Caco-2 (cell line): ENCODE measurements at regions not wholly inside any gene's neighbourhood (a gene's known extent, or its start where the extent isn't known, plus 50 kb on each side); places are given as distances from the start of the nearest gene placed in this dataset.

Source experiments
- BruUV-seq: library from RNA; stranded (reverse); fragments of 400-500 nt; replicated peaks from 2 replicates; lab custom pipeline; 2021; lab: Mats Ljungman, UMichigan
- CTCF ChIA-PET: fragments of 300-600 bp; sonication (Branson Sonifier 250); formaldehyde crosslinking; loops from one replicate; lab custom pipeline; 2022; ENCODE audit warnings: antibody characterized with exemption; lab: Charles Lee
- POLR2A ChIA-PET: fragments of 300-600 bp; sonication (Branson Sonifier 250); formaldehyde crosslinking; loops from one replicate; lab custom pipeline; 2022; ENCODE audit warnings: antibody characterized with exemption; lab: Charles Lee
- DNase-seq, 2 experiments: peaks; one replicate each; pipeline versions ENCODE4 v3.0.0 to v3.0.0-alpha.2; 2020 to 2022
- H3K27me3 ChIP-seq: replicated peaks from 2 replicates; pipeline ENCODE4 v1.6.0; 2011; ENCODE audit warnings: low read length; ENCODE audit not compliant: control insufficient read depth, insufficient read depth
- H3K36me3 ChIP-seq: 2 replicates; pipeline ENCODE4 v1.5.1; 2011; ENCODE audit warnings: low read length; ENCODE audit not compliant: control insufficient read depth, insufficient read depth
- H3K4me1 ChIP-seq: fragments of 250-450 bp; sonication (Bioruptor Pico); 2 replicates; pipeline ENCODE4 v1.5.1; 2020; ENCODE audit warnings: mild to moderate bottlenecking
- H3K4me3 ChIP-seq: 2 replicates; pipeline ENCODE4 v1.5.1; 2011; ENCODE audit warnings: low read depth, mild to moderate bottlenecking, control low read depth, low read length
- H3K9me3 ChIP-seq: fragments of 250-450 bp; sonication (Bioruptor Pico); 2 replicates; pipeline ENCODE4 v1.5.1; 2020; ENCODE audit warnings: mild to moderate bottlenecking, moderate library complexity
- H3K27ac Mint-ChIP-seq: one replicate; pipeline ENCODE4 v1.8.0; 2022; ENCODE audit warnings: mixed read lengths; ENCODE audit not compliant: unreplicated experiment
- H3K27me3 Mint-ChIP-seq: one replicate; pipeline ENCODE4 v1.8.0; 2022; ENCODE audit warnings: mixed read lengths; ENCODE audit not compliant: insufficient read depth, unreplicated experiment
- H3K36me3 Mint-ChIP-seq: one replicate; pipeline ENCODE4 v1.8.0; 2022; ENCODE audit warnings: mild to moderate bottlenecking, mixed read lengths; ENCODE audit not compliant: insufficient read depth, unreplicated experiment
- H3K4me1 Mint-ChIP-seq: one replicate; pipeline ENCODE4 v1.8.0; 2022; ENCODE audit warnings: low read depth, mixed read lengths; ENCODE audit not compliant: unreplicated experiment
- H3K4me3 Mint-ChIP-seq: one replicate; pipeline ENCODE4 v1.8.0; 2022; ENCODE audit warnings: mild to moderate bottlenecking, moderate library complexity, mixed read lengths; ENCODE audit not compliant: unreplicated experiment
- H3K9me3 Mint-ChIP-seq: one replicate; pipeline ENCODE4 v1.8.0; 2022; ENCODE audit warnings: mixed read lengths; ENCODE audit not compliant: unreplicated experiment
- CTCF ChIP-seq, 2 experiments: fragments of 200-600 bp in 1 of 2; IDR thresholded peaks; 1 replicate in 1 of 2; 2 replicates in 1 of 2; pipeline versions ENCODE4 v1.5.1 to v1.8.0; 2011 to 2022; ENCODE audit warnings: antibody characterized with exemption in 1 of 2, control low read depth in 1 of 2, inconsistent platforms in 1 of 2, low read depth in 1 of 2, low read length in 1 of 2, mild to moderate bottlenecking in 1 of 2, moderate library complexity in 1 of 2; ENCODE audit not compliant: insufficient read depth in 1 of 2, severe bottlenecking in 1 of 2, unreplicated experiment in 1 of 2
- intact Hi-C: fragments of 100-400 bp; cut with micrococcal nuclease; formaldehyde crosslinking; loops from one replicate; pipeline ENCODE4 v1.10.0; 2022; ENCODE audit not compliant: unreplicated experiment

GRCh38 chr15:69834761-69835160, 263.0 kb downstream of the TLE3 start:
- ChIA-PET POLR2A (no interaction called here), CTCF (no interaction called here)
- Mint-ChIP-seq H3K9me3 (no peaks in the 10 kb centered on the region), H3K27ac (no peak overlapping the region), H3K36me3 (no peaks in the 10 kb centered on the region), H3K27me3 (peaks cover 1% of the 10 kb centered on the region), H3K4me1 (no peaks in the 10 kb centered on the region), H3K4me3 (no peak overlapping the region)
- no peaks in the 10 kb centered on the region; the same call in 1 of the 2 replicates for H3K27me3 ChIP-seq
- intact Hi-C loops, result no loop called here
- no peak for TF ChIP-seq CTCF (IDR thresholded peaks at IDR 0.05; ENCODE audit: insufficient read depth in 1 of 2, low read depth in 1 of 2, low read length in 1 of 2, severe bottlenecking in 1 of 2, unreplicated experiment in 1 of 2)
- H3K4me1 ChIP-seq, result no peaks in the 10 kb centered on the region
- no peak for DNase-seq
- H3K4me3 ChIP-seq, result no peak overlapping the region
- BruUV-seq, result no TSS peak
- H3K9me3 ChIP-seq, result no peaks in the 10 kb centered on the region
- no peaks in the 10 kb centered on the region for H3K36me3 ChIP-seq

- no peak for DNase-seq
- Histone ChIP-seq H3K36me3 (no peaks in the 10 kb centered on the region), H3K9me3 (no peaks in the 10 kb centered on the region), H3K27me3 (no peaks in the 10 kb centered on the region; the same call in 1 of the 2 replicates), H3K4me3 (no peak overlapping the region), H3K4me1 (no peaks in the 10 kb centered on the region)
- Mint-ChIP-seq H3K9me3 (no peaks in the 10 kb centered on the region), H3K4me3 (no peak overlapping the region), H3K4me1 (no peaks in the 10 kb centered on the region), H3K36me3 (no peaks in the 10 kb centered on the region), H3K27ac (no peak overlapping the region), H3K27me3 (no peaks in the 10 kb centered on the region)
- TF ChIP-seq CTCF (IDR thresholded peaks at IDR 0.05; ENCODE audit: insufficient read depth in 1 of 2, low read depth in 1 of 2, low read length in 1 of 2, severe bottlenecking in 1 of 2, unreplicated experiment in 1 of 2), result no peak
- ChIA-PET POLR2A (no interaction called here), CTCF (no interaction called here)
- intact Hi-C loops, result no loop called here
- no TSS peak for BruUV-seq
Measured at GRCh38 chr15:69836048-69836447, 261.7 kb downstream of the TLE3 start.

- intact Hi-C loops, result no loop called here
- POLR2A ChIA-PET, result no interaction called here
- Histone ChIP-seq H3K4me3 (no peak overlapping the region), H3K9me3 (no peaks in the 10 kb centered on the region), H3K27me3 (no peaks in the 10 kb centered on the region; the same call in 1 of the 2 replicates), H3K4me1 (no peaks in the 10 kb centered on the region), H3K36me3 (no peaks in the 10 kb centered on the region)
- no peaks in the 10 kb centered on the region for H3K4me1 Mint-ChIP-seq
- H3K9me3 Mint-ChIP-seq, result no peaks in the 10 kb centered on the region
- no TSS peak for BruUV-seq
- TF ChIP-seq CTCF (IDR thresholded peaks at IDR 0.05; ENCODE audit: insufficient read depth in 1 of 2, low read depth in 1 of 2, low read length in 1 of 2, severe bottlenecking in 1 of 2, unreplicated experiment in 1 of 2), result no peak
- H3K27ac Mint-ChIP-seq, result no peak overlapping the region
- CTCF ChIA-PET, result no interaction called here
- H3K4me3 Mint-ChIP-seq, result no peak overlapping the region
- no peaks in the 10 kb centered on the region for H3K27me3 Mint-ChIP-seq
- no peak for DNase-seq
- no peaks in the 10 kb centered on the region for H3K36me3 Mint-ChIP-seq
Measured at GRCh38 chr15:69836526-69837230, 261.0 kb downstream of the TLE3 start.
